Liver (tissue), 8 donors: ENCODE measurements at regions not wholly inside any gene's neighbourhood (a gene's known extent, or its start where the extent isn't known, plus 50 kb on each side); places are given as distances from the start of the nearest gene placed in this dataset.

Experiments
- DNase-seq: peaks from one replicate; pipeline ENCODE4 v3.0.0-alpha.2; 2017; ENCODE audit warnings: low spot score
- H3K27ac ChIP-seq, 2 donors: one replicate each; pipeline ENCODE4 v1.7.0; 2013; ENCODE audit warnings: inconsistent platforms in 2 of 2, low read length in 2 of 2, control low read depth in 1 of 2, low read depth in 1 of 2, mild to moderate bottlenecking in 1 of 2
- H3K27me3 ChIP-seq, 4 donors: one replicate each; pipeline versions ENCODE4 v1.6.1 to v1.7.0; 2013; ENCODE audit warnings: low read length in 3 of 4, inconsistent platforms in 1 of 4, mild to moderate bottlenecking in 1 of 4, moderate library complexity in 1 of 4; ENCODE audit not compliant: control insufficient read depth in 4 of 4, insufficient read depth in 4 of 4
- H3K36me3 ChIP-seq, 4 donors: one replicate each; pipeline versions ENCODE4 v1.6.1 to v1.7.0; 2013; ENCODE audit warnings: low read length in 3 of 4, mild to moderate bottlenecking in 3 of 4, low read depth in 1 of 4, moderate library complexity in 1 of 4; ENCODE audit not compliant: control insufficient read depth in 4 of 4, insufficient read depth in 3 of 4
- H3K4me1 ChIP-seq, 4 donors: one replicate each; pipeline versions ENCODE4 v1.6.1 to v1.7.0; 2013; ENCODE audit warnings: low read length in 3 of 4, mild to moderate bottlenecking in 3 of 4, moderate library complexity in 1 of 4; ENCODE audit not compliant: control insufficient read depth in 4 of 4, insufficient read depth in 4 of 4
- H3K4me3 ChIP-seq, 3 donors: one replicate each; pipeline versions ENCODE4 v1.6.1 to v1.7.0; 2013; ENCODE audit warnings: low read length in 3 of 3, control low read depth in 1 of 3, low read depth in 1 of 3, mild to moderate bottlenecking in 1 of 3
- H3K9ac ChIP-seq, 2 donors: one replicate each; pipeline ENCODE4 v1.7.0; 2013; ENCODE audit warnings: low read length in 2 of 2, mild to moderate bottlenecking in 2 of 2, moderate library complexity in 2 of 2, control low read depth in 1 of 2, low read depth in 1 of 2
- H3K9me3 ChIP-seq, 4 donors: one replicate each; pipeline versions ENCODE4 v1.6.1 to v1.7.0; 2013; ENCODE audit warnings: low read length in 3 of 4; ENCODE audit not compliant: control insufficient read depth in 4 of 4
- ATF3 ChIP-seq: IDR thresholded peaks from 2 replicates; pipeline ENCODE4 v1.6.1; 2016; ENCODE audit warnings: antibody characterized with exemption
- CTCF ChIP-seq: fragments of 150-350 bp; IDR thresholded peaks from 2 replicates; pipeline ENCODE4 v1.5.1; 2017; ENCODE audit warnings: improper control_type of control experiment, low read depth, low read length; ENCODE audit not compliant: missing input control
- EGR1 ChIP-seq, 2 donors: IDR thresholded peaks; 2 replicates each; pipeline ENCODE4 v1.6.1; 2016 to 2018; ENCODE audit warnings: antibody characterized with exemption in 2 of 2, low read depth in 2 of 2
- FOXA1 ChIP-seq: IDR thresholded peaks from 2 replicates; pipeline ENCODE4 v1.6.1; 2016; ENCODE audit warnings: antibody characterized with exemption
- FOXA2 ChIP-seq: IDR thresholded peaks from 2 replicates; pipeline ENCODE4 v1.6.1; 2016; ENCODE audit warnings: antibody characterized with exemption
- GABPA ChIP-seq, 2 donors: IDR thresholded peaks in 1 of 2; conservative IDR thresholded peaks in 1 of 2; 2 replicates each; pipeline ENCODE4 v1.6.1; 2016; ENCODE audit warnings: antibody characterized with exemption in 2 of 2, mild to moderate bottlenecking in 1 of 2, moderate library complexity in 1 of 2
- HNF4A ChIP-seq, 2 donors: conservative IDR thresholded peaks; 2 replicates each; pipeline ENCODE4 v1.6.1; 2016; ENCODE audit warnings: antibody characterized with exemption in 2 of 2, mild to moderate bottlenecking in 2 of 2
- HNF4G ChIP-seq: IDR thresholded peaks from 2 replicates; pipeline ENCODE4 v1.6.1; 2016; ENCODE audit warnings: antibody characterized with exemption
- JUND ChIP-seq, 2 donors: IDR thresholded peaks; 2 replicates each; pipeline ENCODE4 v1.6.1; 2016; ENCODE audit warnings: antibody characterized with exemption in 2 of 2
- NR2F2 ChIP-seq: IDR thresholded peaks from 2 replicates; pipeline ENCODE4 v1.6.1; 2016; ENCODE audit warnings: antibody characterized with exemption
- RAD21 ChIP-seq, 2 donors: IDR thresholded peaks; 2 replicates each; pipeline ENCODE4 v1.6.1; 2016; ENCODE audit warnings: antibody characterized with exemption in 2 of 2, mild to moderate bottlenecking in 2 of 2
- RXRA ChIP-seq, 2 donors: IDR thresholded peaks; 2 replicates each; pipeline ENCODE4 v1.6.1; 2017 to 2018; ENCODE audit warnings: antibody characterized with exemption in 2 of 2, mild to moderate bottlenecking in 1 of 2
- SP1 ChIP-seq: IDR thresholded peaks from 2 replicates; pipeline ENCODE4 v1.6.1; 2018; ENCODE audit warnings: antibody characterized with exemption, mild to moderate bottlenecking
- TAF1 ChIP-seq: conservative IDR thresholded peaks from 2 replicates; pipeline ENCODE4 v1.6.1; 2016; ENCODE audit warnings: antibody characterized with exemption, mild to moderate bottlenecking
- WGBS: extraction: QIAGEN DNeasy Blood & Tissue Kit; methylation state at CpG from one replicate; pipeline ENCODE4 v1.1.7; 2013; 5-methylcytosine and 5-hydroxymethylcytosine counted together
- TF ChIP-seq, protein P1 (sequence below): IDR thresholded peaks from 2 replicates; pipeline ENCODE4 v1.6.1; 2016; ENCODE audit warnings: antibody characterized with exemption
- donor health status: healthy.
- donor health status: healthy.
- donor health status: healthy.
- donor health status: healthy.
- donor health status: healthy.

DNA sequence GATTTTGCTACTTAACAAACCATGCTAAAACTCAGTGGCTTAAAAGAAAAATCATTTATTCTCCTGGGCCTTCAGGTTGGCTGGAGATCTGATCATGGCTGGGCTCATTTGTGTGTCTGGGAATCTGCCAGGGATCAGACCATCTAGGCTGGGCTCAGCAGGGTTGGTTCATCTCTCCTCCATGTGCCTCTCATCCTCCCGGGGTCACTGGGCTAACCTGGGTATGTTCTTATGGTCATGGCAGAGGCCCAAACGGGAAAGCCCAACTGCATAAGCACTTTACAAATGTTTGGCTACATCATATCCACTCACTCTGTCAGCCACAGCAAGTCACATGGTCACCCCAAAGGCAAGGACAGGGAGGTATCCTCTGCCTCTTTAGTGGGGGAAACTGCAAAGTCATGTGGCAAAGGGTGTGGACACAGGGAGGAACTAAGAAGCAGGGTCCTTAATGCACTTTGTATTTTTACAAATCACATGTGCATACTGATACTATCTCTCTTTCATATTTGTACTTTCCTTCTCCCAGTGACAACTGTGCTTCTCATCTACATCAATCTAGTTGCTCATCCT, 231.4 kb downstream of the BUB3 start:
- Histone ChIP-seq H3K36me3 (no peaks in the 10 kb centered on the region), H3K4me1 (no peaks in the 10 kb centered on the region), H3K9ac (no peak overlapping the region), H3K9me3 (peaks cover 0 to 2% (median 0%) of the 10 kb centered on the region in 4 donors), H3K27ac (no peak overlapping the region), H3K4me3 (no peak overlapping the region), H3K27me3 (no peaks in the 10 kb centered on the region)
- WGBS: 82% methylated on average over 2 of the region's 2 CpGs
- no peak for DNase-seq
- no peak for TF ChIP-seq HNF4A (conservative IDR thresholded peaks at IDR 0.05)
- no peak for TF ChIP-seq NR2F2
- no peak for TF ChIP-seq HNF4G
- TF ChIP-seq ATF3: no peak
- TF ChIP-seq EGR1 (IDR thresholded peaks at IDR 0.05; ENCODE audit: low read depth in 2 of 2): no peak
- no peak for TF ChIP-seq FOXA1
- no peak for TF ChIP-seq TAF1

- H3K9me3 ChIP-seq: peaks cover 0 to 2% (median 0%) of the 10 kb centered on the region in 4 donors
- no peak overlapping the region for H3K4me3 ChIP-seq
- WGBS: 83% methylated on average over 2 of the region's 2 CpGs
- H3K4me1 ChIP-seq: no peaks in the 10 kb centered on the region
- no peak for DNase-seq
- H3K9ac ChIP-seq: no peak overlapping the region
- no peak for TF ChIP-seq TAF1
- TF ChIP-seq FOXA1: no peak
- TF ChIP-seq CTCF: no peak
- TF ChIP-seq GABPA (IDR thresholded peaks at IDR 0.05 in 1 of 2, conservative IDR thresholded peaks at IDR 0.05 in 1 of 2): no peak
- TF ChIP-seq ATF3: no peak
- no peak for TF ChIP-seq NR2F2
- no peak for TF ChIP-seq HNF4G
- TF ChIP-seq RAD21 (IDR thresholded peaks at IDR 0.05): no peak
- TF ChIP-seq JUND (IDR thresholded peaks at IDR 0.05): no peak
- no peak for TF ChIP-seq RXRA (IDR thresholded peaks at IDR 0.05)
- H3K36me3 ChIP-seq: no peaks in the 10 kb centered on the region
- no peak overlapping the region for H3K27ac ChIP-seq
- no peaks in the 10 kb centered on the region for H3K27me3 ChIP-seq
Observed at GRCh38 chr10:123389520-123389919, 235.3 kb downstream of the BUB3 start.

DNA sequence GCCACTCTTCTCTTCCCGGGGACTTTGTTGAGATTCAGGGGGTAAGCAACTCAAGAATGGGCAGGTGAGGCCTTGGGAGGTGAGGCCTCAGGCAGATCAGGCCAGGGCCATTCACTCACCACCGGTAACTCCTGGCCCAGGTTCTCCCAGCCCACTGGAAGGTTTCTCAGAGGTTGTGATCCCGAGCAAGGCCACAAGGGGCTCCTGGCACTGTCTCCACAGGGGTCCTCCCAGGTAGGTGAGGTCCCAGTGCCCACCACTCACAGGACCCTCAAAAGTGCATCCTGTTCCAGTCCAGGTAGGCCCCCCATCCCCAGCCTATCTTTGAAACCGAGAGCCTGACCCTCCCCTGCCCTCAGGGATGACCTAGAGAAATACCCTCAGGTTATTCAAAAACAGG, 236.1 kb downstream of the BUB3 start:
- 88% methylated on average over 4 of the region's 4 CpGs for WGBS
- no peak overlapping the region for H3K4me3 ChIP-seq
- DNase-seq: no peak
- no peak overlapping the region for H3K27ac ChIP-seq
- TF ChIP-seq JUND (IDR thresholded peaks at IDR 0.05) (no peak), EGR1 (IDR thresholded peaks at IDR 0.05; ENCODE audit: low read depth in 2 of 2) (no peak), CTCF (no peak), HNF4G (no peak), FOXA2 (no peak), NR2F2 (no peak), TAF1 (no peak), RAD21 (IDR thresholded peaks at IDR 0.05) (no peak), SP1 (no peak)
- TF ChIP-seq, protein P1, sequence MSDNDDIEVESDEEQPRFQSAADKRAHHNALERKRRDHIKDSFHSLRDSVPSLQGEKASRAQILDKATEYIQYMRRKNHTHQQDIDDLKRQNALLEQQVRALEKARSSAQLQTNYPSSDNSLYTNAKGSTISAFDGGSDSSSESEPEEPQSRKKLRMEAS: no peak
- no peak overlapping the region for H3K9ac ChIP-seq
- no peaks in the 10 kb centered on the region for H3K4me1 ChIP-seq
- H3K36me3 ChIP-seq: no peaks in the 10 kb centered on the region
- no peaks in the 10 kb centered on the region for H3K27me3 ChIP-seq
- H3K9me3 ChIP-seq: peaks cover 0 to 2% (median 0%) of the 10 kb centered on the region in 4 donors
